ENCODE measurements at regions not wholly inside any gene's neighbourhood (a gene's known extent, or its start where the extent isn't known, plus 50 kb on each side); places are given as distances from the start of the nearest gene placed in this dataset.

DNA sequence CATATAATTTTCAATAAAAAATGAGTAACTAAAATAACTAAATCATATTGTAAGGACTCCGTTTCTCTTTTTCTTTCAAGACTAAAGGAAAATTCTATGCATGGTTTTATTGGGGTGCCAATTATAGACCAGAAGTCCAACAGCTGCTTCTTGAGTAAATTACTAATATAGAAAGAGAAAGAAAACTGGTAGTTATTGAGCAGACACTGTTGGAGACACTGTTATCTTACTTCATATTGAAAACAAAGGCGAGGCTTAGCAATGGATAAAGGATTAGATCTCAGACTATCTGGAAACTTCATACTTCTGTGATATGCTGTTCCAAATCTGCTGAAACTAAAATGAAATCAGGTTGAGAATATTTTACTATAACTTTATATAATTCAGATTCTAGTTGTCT lies 169.6 kb upstream of the EYS start:
- DNase-seq (no peak), ATAC-seq (ENCODE audit: low FRiP score) (no peak)
- no peaks in the 10 kb centered on the region for H3K27me3 ChIP-seq (ENCODE audit: control insufficient read depth in 1 of 2, insufficient read depth in 2 of 2, low read length in 1 of 2)
- H3K9me3 ChIP-seq (ENCODE audit: control insufficient read depth, low read length), result no peaks in the 10 kb centered on the region
- no peaks in the 10 kb centered on the region for H3K36me3 ChIP-seq (ENCODE audit: control insufficient read depth in 1 of 2, insufficient read depth in 2 of 2, low read length in 1 of 2)
- 64 to 72% methylated on average over 2 of the region's 2 CpGs for WGBS, 2 donors
- no peak overlapping the region for H3K27ac ChIP-seq (ENCODE audit: low read depth in 1 of 2, low read length in 2 of 2)
- intact Hi-C loops (cut with DNase I), result no loop called here
- no peaks in the 10 kb centered on the region for H3K4me1 ChIP-seq (ENCODE audit: control insufficient read depth in 1 of 2, insufficient read depth in 2 of 2, low read length in 2 of 2)
- H3K4me3 ChIP-seq (ENCODE audit: low read length in 2 of 2), result no peak overlapping the region

DNA sequence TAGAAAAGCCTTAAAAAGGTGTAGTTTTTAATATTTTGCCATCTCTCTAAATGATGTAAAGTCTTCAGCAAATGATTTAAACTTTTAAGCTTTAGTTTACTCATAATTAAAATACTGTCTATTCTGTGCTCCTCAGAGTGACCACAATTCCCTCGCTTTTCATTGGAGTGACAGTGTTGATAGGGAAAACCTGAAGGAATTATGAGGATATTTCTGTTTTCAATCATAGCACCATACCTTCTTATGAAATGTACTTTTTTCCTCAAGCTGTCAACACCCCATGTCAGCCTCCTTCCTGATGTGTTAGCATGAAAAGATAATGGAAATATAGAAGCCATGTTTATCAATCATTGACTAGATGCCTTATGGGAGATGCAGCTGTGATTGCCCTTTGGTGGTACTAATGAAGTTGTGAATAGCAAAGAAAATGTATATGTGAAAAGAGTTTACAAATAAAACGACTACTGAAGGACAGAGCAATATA lies 145.4 kb upstream of the EYS start:
- Histone ChIP-seq H3K4me1 (ENCODE audit: control insufficient read depth in 1 of 2, insufficient read depth in 2 of 2, low read length in 2 of 2) (no peaks in the 10 kb centered on the region), H3K4me3 (ENCODE audit: low read length in 2 of 2) (no peak overlapping the region), H3K36me3 (ENCODE audit: control insufficient read depth in 1 of 2, insufficient read depth in 2 of 2, low read length in 1 of 2) (no peaks in the 10 kb centered on the region), H3K27me3 (ENCODE audit: control insufficient read depth in 1 of 2, insufficient read depth in 2 of 2, low read length in 1 of 2) (no peaks in the 10 kb centered on the region), H3K27ac (ENCODE audit: low read depth in 1 of 2, low read length in 2 of 2) (no peak overlapping the region), H3K9me3 (ENCODE audit: control insufficient read depth, low read length) (no peaks in the 10 kb centered on the region)
- DNase-seq (no peak), ATAC-seq (ENCODE audit: low FRiP score) (no peak)
- intact Hi-C loops (cut with DNase I), result no loop called here
- 69 to 78% methylated on average over 2 of the region's 2 CpGs for WGBS, 2 donors

DNA sequence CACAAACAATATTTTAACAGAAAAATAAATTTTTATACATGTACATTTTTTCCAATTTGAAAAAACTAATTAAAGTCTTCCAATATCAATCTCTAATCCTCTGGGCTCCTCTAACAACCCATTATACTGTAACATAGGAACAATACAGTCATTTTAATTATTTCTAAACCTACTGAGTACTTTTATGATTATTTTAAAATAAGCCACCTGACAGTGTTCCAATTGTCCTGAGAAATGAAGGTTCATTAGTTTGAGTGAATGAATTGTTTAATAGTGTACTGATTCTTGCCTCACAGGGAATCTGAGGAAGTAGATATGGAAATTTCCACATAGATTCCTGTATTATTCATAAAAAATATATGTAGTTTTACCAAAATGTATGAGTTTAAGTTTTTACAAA lies 123.1 kb upstream of the EYS start:
- no peaks in the 10 kb centered on the region for H3K4me1 ChIP-seq (ENCODE audit: control insufficient read depth in 1 of 2, insufficient read depth in 2 of 2, low read length in 2 of 2)
- no peaks in the 10 kb centered on the region for H3K36me3 ChIP-seq (ENCODE audit: control insufficient read depth in 1 of 2, insufficient read depth in 2 of 2, low read length in 1 of 2)
- no peak overlapping the region for H3K27ac ChIP-seq (ENCODE audit: low read depth in 1 of 2, low read length in 2 of 2)
- ATAC-seq (ENCODE audit: low FRiP score) (no peak), DNase-seq (no peak)
- H3K27me3 ChIP-seq (ENCODE audit: control insufficient read depth in 1 of 2, insufficient read depth in 2 of 2, low read length in 1 of 2), result no peaks in the 10 kb centered on the region
- H3K9me3 ChIP-seq (ENCODE audit: control insufficient read depth, low read length), result no peaks in the 10 kb centered on the region
- H3K4me3 ChIP-seq (ENCODE audit: low read length in 2 of 2), result no peak overlapping the region
- intact Hi-C loops (cut with DNase I), result no loop called here

DNA sequence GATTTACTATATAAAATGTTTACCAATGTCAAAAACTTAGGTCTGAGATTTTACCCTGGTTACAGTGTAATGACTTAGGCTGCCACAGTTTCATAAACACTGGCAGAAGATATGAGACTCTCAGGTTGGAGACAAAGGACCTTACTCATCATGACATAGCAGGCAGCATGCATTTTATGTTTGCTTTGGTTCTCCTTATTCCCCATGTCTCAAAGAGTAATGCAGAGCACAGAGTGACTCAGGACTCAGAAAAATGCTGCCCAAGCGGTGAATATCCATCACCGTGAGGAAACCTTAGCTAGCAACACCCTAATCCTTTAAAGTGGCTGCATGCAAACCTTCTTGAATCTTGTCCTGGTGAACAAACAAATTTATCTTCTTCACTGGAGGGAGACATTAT lies 112.1 kb upstream of the EYS start:
- ATAC-seq (ENCODE audit: low FRiP score) (no peak), DNase-seq (no peak)
- no peaks in the 10 kb centered on the region for H3K9me3 ChIP-seq (ENCODE audit: control insufficient read depth, low read length)
- WGBS, 2 donors, result 84 to 86% methylated on average over 2 of the region's 2 CpGs
- no peaks in the 10 kb centered on the region for H3K4me1 ChIP-seq (ENCODE audit: control insufficient read depth in 1 of 2, insufficient read depth in 2 of 2, low read length in 2 of 2)
- no peaks in the 10 kb centered on the region for H3K27me3 ChIP-seq (ENCODE audit: control insufficient read depth in 1 of 2, insufficient read depth in 2 of 2, low read length in 1 of 2)
- no peaks in the 10 kb centered on the region for H3K36me3 ChIP-seq (ENCODE audit: control insufficient read depth in 1 of 2, insufficient read depth in 2 of 2, low read length in 1 of 2)
- intact Hi-C loops (cut with DNase I), result no loop called here
- no peak overlapping the region for H3K4me3 ChIP-seq (ENCODE audit: low read length in 2 of 2)
- H3K27ac ChIP-seq (ENCODE audit: low read depth in 1 of 2, low read length in 2 of 2), result no peak overlapping the region

DNA sequence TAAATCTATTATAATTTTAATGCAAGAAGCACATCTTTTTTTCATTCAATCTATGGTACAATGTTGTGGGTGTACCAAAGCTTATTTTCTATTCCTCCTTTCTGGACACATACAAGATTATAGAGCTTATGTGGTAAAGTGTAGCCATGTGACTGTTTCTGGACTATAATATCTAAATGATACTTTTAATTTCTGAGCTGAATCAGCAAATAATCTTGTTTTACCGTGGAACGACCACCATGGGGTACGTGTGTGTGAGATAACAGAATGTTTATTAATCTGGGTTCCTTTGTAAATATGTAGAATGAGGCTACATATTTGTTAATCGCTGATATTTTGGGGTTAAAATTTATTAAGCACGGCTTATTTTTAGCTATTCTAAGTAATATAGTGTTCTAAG lies 111.5 kb upstream of the EYS start:
- DNase-seq (no peak), ATAC-seq (ENCODE audit: low FRiP score) (no peak)
- Histone ChIP-seq H3K36me3 (ENCODE audit: control insufficient read depth in 1 of 2, insufficient read depth in 2 of 2, low read length in 1 of 2) (no peaks in the 10 kb centered on the region), H3K4me3 (ENCODE audit: low read length in 2 of 2) (no peak overlapping the region), H3K27ac (ENCODE audit: low read depth in 1 of 2, low read length in 2 of 2) (no peak overlapping the region), H3K9me3 (ENCODE audit: control insufficient read depth, low read length) (no peaks in the 10 kb centered on the region), H3K27me3 (ENCODE audit: control insufficient read depth in 1 of 2, insufficient read depth in 2 of 2, low read length in 1 of 2) (no peaks in the 10 kb centered on the region), H3K4me1 (ENCODE audit: control insufficient read depth in 1 of 2, insufficient read depth in 2 of 2, low read length in 2 of 2) (peaks cover 0 to 2% of the 10 kb centered on the region in 2 donors)
- 80 to 81% methylated on average over 5 of the region's 5 CpGs for WGBS, 2 donors
- intact Hi-C loops (cut with DNase I), result no loop called here

DNA sequence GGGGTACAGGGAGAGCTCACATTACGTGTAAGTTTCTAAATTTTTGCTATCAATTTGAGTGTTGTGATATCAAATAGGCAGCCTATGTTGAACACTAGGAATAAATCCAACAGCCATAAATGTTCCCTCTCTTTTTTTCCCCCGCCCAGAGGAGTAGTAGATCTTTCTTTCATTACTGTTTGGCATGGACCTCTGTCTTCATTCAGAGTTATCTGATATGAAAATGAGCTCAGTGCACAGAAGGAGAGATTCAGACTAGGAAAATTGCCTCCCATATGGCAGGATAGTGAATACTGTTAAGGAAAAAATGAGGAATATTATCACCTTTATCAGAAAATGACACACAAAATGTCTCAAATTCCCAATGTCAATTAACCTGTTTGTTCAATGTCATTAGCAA lies 110.0 kb upstream of the EYS start:
- intact Hi-C loops (cut with DNase I), result no loop called here
- Histone ChIP-seq H3K27ac (ENCODE audit: low read depth in 1 of 2, low read length in 2 of 2) (no peak overlapping the region), H3K4me3 (ENCODE audit: low read length in 2 of 2) (no peak overlapping the region), H3K4me1 (ENCODE audit: control insufficient read depth in 1 of 2, insufficient read depth in 2 of 2, low read length in 2 of 2) (peaks cover 0 to 2% of the 10 kb centered on the region in 2 donors), H3K27me3 (ENCODE audit: control insufficient read depth in 1 of 2, insufficient read depth in 2 of 2, low read length in 1 of 2) (no peaks in the 10 kb centered on the region), H3K9me3 (ENCODE audit: control insufficient read depth, low read length) (no peaks in the 10 kb centered on the region), H3K36me3 (ENCODE audit: control insufficient read depth in 1 of 2, insufficient read depth in 2 of 2, low read length in 1 of 2) (no peaks in the 10 kb centered on the region)
- no peak for DNase-seq
- no peak for ATAC-seq (ENCODE audit: low FRiP score)
- WGBS, 2 donors, result 61% methylated on average over 2 of the region's 2 CpGs

DNA sequence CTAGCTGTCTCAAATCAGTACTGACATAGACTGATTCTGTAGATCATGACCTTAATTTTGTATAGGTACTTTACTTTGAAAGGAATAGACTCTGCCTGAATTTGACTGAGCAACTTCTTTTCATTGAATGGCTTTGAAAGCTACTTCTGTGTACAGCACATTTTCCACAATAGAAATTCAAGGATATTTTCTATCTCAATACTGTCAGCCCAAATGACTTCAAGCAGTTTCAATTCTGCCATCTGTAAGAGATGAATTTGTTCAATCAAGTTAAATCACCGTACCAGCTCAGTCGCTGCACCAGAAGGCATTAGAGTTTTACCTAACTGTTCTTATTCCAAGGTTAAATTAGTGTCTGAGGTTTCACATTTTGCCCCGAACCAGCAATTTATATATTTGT lies 107.0 kb upstream of the EYS start:
- intact Hi-C loops (cut with DNase I), result no loop called here
- no peaks in the 10 kb centered on the region for H3K36me3 ChIP-seq (ENCODE audit: control insufficient read depth in 1 of 2, insufficient read depth in 2 of 2, low read length in 1 of 2)
- H3K27me3 ChIP-seq (ENCODE audit: control insufficient read depth in 1 of 2, insufficient read depth in 2 of 2, low read length in 1 of 2), result no peaks in the 10 kb centered on the region
- H3K4me3 ChIP-seq (ENCODE audit: low read length in 2 of 2), result no peak overlapping the region
- 53 to 91% methylated on average over 3 of the region's 3 CpGs for WGBS, 2 donors
- no peak overlapping the region for H3K27ac ChIP-seq (ENCODE audit: low read depth in 1 of 2, low read length in 2 of 2)
- no peak for ATAC-seq (ENCODE audit: low FRiP score)
- peaks cover 0 to 2% of the 10 kb centered on the region in 2 donors for H3K4me1 ChIP-seq (ENCODE audit: control insufficient read depth in 1 of 2, insufficient read depth in 2 of 2, low read length in 2 of 2)
- no peaks in the 10 kb centered on the region for H3K9me3 ChIP-seq (ENCODE audit: control insufficient read depth, low read length)
- no peak for DNase-seq

DNA sequence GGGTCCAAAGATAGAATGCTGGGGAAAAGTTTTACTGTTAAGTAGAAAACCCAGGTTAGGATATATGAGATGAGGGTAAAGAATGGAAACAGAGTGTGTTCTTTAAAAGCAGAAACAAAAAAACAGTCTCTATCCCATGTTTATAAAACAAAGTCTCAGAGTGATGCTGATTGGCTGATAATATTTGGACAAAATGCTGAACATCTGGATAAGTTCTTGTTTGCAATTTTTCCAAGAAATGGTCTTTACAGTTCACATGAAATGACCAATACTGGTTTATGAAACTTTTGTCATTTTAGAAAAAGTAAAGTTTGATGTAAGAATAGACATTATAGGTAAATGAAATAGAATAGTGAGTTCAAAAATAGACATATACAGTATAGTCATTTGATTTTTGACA lies 96.2 kb upstream of the EYS start:
- H3K4me3 ChIP-seq (ENCODE audit: low read length in 2 of 2), result no peak overlapping the region
- H3K4me1 ChIP-seq (ENCODE audit: control insufficient read depth in 1 of 2, insufficient read depth in 2 of 2, low read length in 2 of 2), result no peaks in the 10 kb centered on the region
- no peak for DNase-seq
- intact Hi-C loops (cut with DNase I), result no loop called here
- H3K27me3 ChIP-seq (ENCODE audit: control insufficient read depth in 1 of 2, insufficient read depth in 2 of 2, low read length in 1 of 2), result no peaks in the 10 kb centered on the region
- H3K27ac ChIP-seq (ENCODE audit: low read depth in 1 of 2, low read length in 2 of 2), result no peak overlapping the region
- no peak for ATAC-seq (ENCODE audit: low FRiP score)
- H3K36me3 ChIP-seq (ENCODE audit: control insufficient read depth in 1 of 2, insufficient read depth in 2 of 2, low read length in 1 of 2), result no peaks in the 10 kb centered on the region
- H3K9me3 ChIP-seq (ENCODE audit: control insufficient read depth, low read length), result no peaks in the 10 kb centered on the region

DNA sequence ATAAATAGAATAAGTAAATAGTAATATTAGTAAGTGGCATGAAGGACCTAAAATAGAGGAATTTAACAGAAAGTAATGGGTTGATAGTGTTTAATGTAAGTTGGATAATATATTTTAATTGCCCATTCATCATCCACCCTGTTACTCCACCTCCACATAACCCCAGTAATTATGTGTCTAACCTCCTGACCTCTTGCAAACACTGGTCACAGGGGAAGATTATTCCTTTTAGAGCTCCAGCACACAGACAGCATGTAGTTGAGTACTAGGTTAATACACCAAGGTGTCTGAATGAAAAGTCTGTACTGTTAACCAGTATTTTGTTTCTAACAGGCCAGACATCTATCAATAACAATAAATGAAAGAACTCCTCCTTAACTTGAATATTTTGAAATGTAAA lies 92.4 kb upstream of the EYS start:
- H3K9me3 ChIP-seq (ENCODE audit: control insufficient read depth, low read length), result no peaks in the 10 kb centered on the region
- no peaks in the 10 kb centered on the region for H3K36me3 ChIP-seq (ENCODE audit: control insufficient read depth in 1 of 2, insufficient read depth in 2 of 2, low read length in 1 of 2)
- no peaks in the 10 kb centered on the region for H3K4me1 ChIP-seq (ENCODE audit: control insufficient read depth in 1 of 2, insufficient read depth in 2 of 2, low read length in 2 of 2)
- DNase-seq (no peak), ATAC-seq (ENCODE audit: low FRiP score) (no peak)
- H3K4me3 ChIP-seq (ENCODE audit: low read length in 2 of 2), result no peak overlapping the region
- H3K27ac ChIP-seq (ENCODE audit: low read depth in 1 of 2, low read length in 2 of 2), result no peak overlapping the region
- no peaks in the 10 kb centered on the region for H3K27me3 ChIP-seq (ENCODE audit: control insufficient read depth in 1 of 2, insufficient read depth in 2 of 2, low read length in 1 of 2)
- intact Hi-C loops (cut with DNase I), result no loop called here

Data from aorta (tissue), 5 donors.